ENCODE measurements at regions not wholly inside any gene's neighbourhood (a gene's known extent, or its start where the extent isn't known, plus 50 kb on each side); places are given as distances from the start of the nearest gene placed in this dataset.

GRCh38 chr5:93294199-93294598 lies 286.8 kb downstream of the NR2F1-AS1 start:
- no peak for TF ChIP-seq CTCF (IDR thresholded peaks at IDR 0.05; ENCODE audit: extremely low read depth, missing control alignments)
- DNase-seq (ENCODE audit: low spot score): no peak

- TF ChIP-seq CTCF (IDR thresholded peaks at IDR 0.05; ENCODE audit: extremely low read depth, missing control alignments): no peak
- no peak for DNase-seq (ENCODE audit: low spot score)
Measured at GRCh38 chr5:93289942-93290341, 291.1 kb downstream of the NR2F1-AS1 start.

GRCh38 chr5:93285461-93285860 lies 295.6 kb downstream of the NR2F1-AS1 start:
- TF ChIP-seq CTCF (IDR thresholded peaks at IDR 0.05; ENCODE audit: extremely low read depth, missing control alignments): no peak
- no peak for DNase-seq (ENCODE audit: low spot score)

- no peak for TF ChIP-seq CTCF (IDR thresholded peaks at IDR 0.05; ENCODE audit: extremely low read depth, missing control alignments)
- no peak for DNase-seq (ENCODE audit: low spot score)
Measured at GRCh38 chr5:93281980-93282772, 298.8 kb downstream of the NR2F1-AS1 start.

GRCh38 chr5:93280518-93280917 lies 300.5 kb downstream of the NR2F1-AS1 start:
- no peak for TF ChIP-seq CTCF (IDR thresholded peaks at IDR 0.05; ENCODE audit: extremely low read depth, missing control alignments)
- DNase-seq (ENCODE audit: low spot score): no peak

GRCh38 chr5:93279296-93279963 lies 301.6 kb downstream of the NR2F1-AS1 start:
- TF ChIP-seq CTCF (IDR thresholded peaks at IDR 0.05; ENCODE audit: extremely low read depth, missing control alignments): no peak
- DNase-seq (ENCODE audit: low spot score): no peak

GRCh38 chr5:93278896-93279295 lies 302.1 kb downstream of the NR2F1-AS1 start:
- TF ChIP-seq CTCF (IDR thresholded peaks at IDR 0.05; ENCODE audit: extremely low read depth, missing control alignments): no peak

More at GRCh38 chr5:93278896-93279295, 302.1 kb downstream of the NR2F1-AS1 start:
- DNase-seq (ENCODE audit: low spot score): no peak

Data from GM20000 (cell line).